HG03521 (cell line): ENCODE measurements at regions not wholly inside any gene's neighbourhood (a gene's known extent, or its start where the extent isn't known, plus 50 kb on each side); places are given as distances from the start of the nearest gene placed in this dataset.

ENCODE experiments used
- ATAC-seq: cut with Tn5 transposase; IDR thresholded peaks from one replicate; pipeline ENCODE4 v1.9.1; 2021; ENCODE audit warnings: mild to moderate bottlenecking, moderate library complexity; ENCODE audit not compliant: unreplicated experiment

GRCh38 chr1:229991104-229991513, 75.9 kb upstream of the GALNT2 start:
- no peak for ATAC-seq

GRCh38 chr1:229991724-229992333, 75.2 kb upstream of the GALNT2 start:
- ATAC-seq = no peak

GRCh38 chr1:229993060-229993459, 74.0 kb upstream of the GALNT2 start:
- ATAC-seq = no peak

GRCh38 chr1:229993894-229994293, 73.1 kb upstream of the GALNT2 start:
- ATAC-seq = no peak

GRCh38 chr1:229999004-229999670, 67.9 kb upstream of the GALNT2 start:
- ATAC-seq = no peak

- ATAC-seq = no peak
Measured at GRCh38 chr1:230000493-230001184, 66.4 kb upstream of the GALNT2 start.

GRCh38 chr1:230002164-230002803, 64.8 kb upstream of the GALNT2 start:
- no peak for ATAC-seq

GRCh38 chr1:230003409-230003808, 63.6 kb upstream of the GALNT2 start:
- no peak for ATAC-seq

GRCh38 chr1:230005040-230005439, 62.0 kb upstream of the GALNT2 start:
- ATAC-seq = no peak

- no peak for ATAC-seq
Measured at GRCh38 chr1:230008721-230009120, 58.3 kb upstream of the GALNT2 start.

GRCh38 chr1:230009611-230010313, 57.3 kb upstream of the GALNT2 start:
- ATAC-seq = no peak

- ATAC-seq = no peak
Measured at GRCh38 chr1:230010603-230011332, 56.3 kb upstream of the GALNT2 start.

- ATAC-seq = no peak
Measured at GRCh38 chr1:230011333-230012092, 55.5 kb upstream of the GALNT2 start.

- no peak for ATAC-seq
Measured at GRCh38 chr1:230012093-230012393, 55.0 kb upstream of the GALNT2 start.

- no peak for ATAC-seq
Measured at GRCh38 chr1:230012741-230013140, 54.3 kb upstream of the GALNT2 start.

- ATAC-seq = no peak
Measured at GRCh38 chr1:230016159-230016558, 50.9 kb upstream of the GALNT2 start.
